Globus pallidus (tissue), 1 donor: ENCODE measurements at regions not wholly inside any gene's neighbourhood (a gene's known extent, or its start where the extent isn't known, plus 50 kb on each side); places are given as distances from the start of the nearest gene placed in this dataset.

ENCODE experiments used
- DNase-seq: peaks from one replicate; pipeline ENCODE4 v3.0.0-alpha.2; 2015; ENCODE audit warnings: low spot score

GRCh38 chr14:44712024-44712815, 205.1 kb upstream of the FSCB start:
- DNase-seq = no peak

- no peak for DNase-seq
Measured at GRCh38 chr14:44701563-44702263, 194.6 kb upstream of the FSCB start.

- no peak for DNase-seq
Measured at GRCh38 chr14:44700694-44701093, 193.6 kb upstream of the FSCB start.

GRCh38 chr14:44700184-44700583, 193.1 kb upstream of the FSCB start:
- no peak for DNase-seq

GRCh38 chr14:44699391-44699790, 192.3 kb upstream of the FSCB start:
- no peak for DNase-seq

- no peak for DNase-seq
Measured at GRCh38 chr14:44669496-44669895, 162.4 kb upstream of the FSCB start.

GRCh38 chr14:44663136-44663535, 156.1 kb upstream of the FSCB start:
- DNase-seq = no peak

GRCh38 chr14:44662250-44662891, 155.3 kb upstream of the FSCB start:
- DNase-seq = no peak

- no peak for DNase-seq
Measured at GRCh38 chr14:44658389-44658696, 151.3 kb upstream of the FSCB start.

- DNase-seq = peak; percentile 4
Measured at GRCh38 chr14:44657696-44658388, 150.8 kb upstream of the FSCB start.

- no peak for DNase-seq
Measured at GRCh38 chr14:44657203-44657602, 150.1 kb upstream of the FSCB start.

GRCh38 chr14:44654591-44654990, 147.5 kb upstream of the FSCB start:
- DNase-seq = no peak

GRCh38 chr14:44653641-44654040, 146.6 kb upstream of the FSCB start:
- DNase-seq = no peak

- no peak for DNase-seq
Measured at GRCh38 chr14:44652640-44653039, 145.6 kb upstream of the FSCB start.

GRCh38 chr14:44649061-44649460, 142.0 kb upstream of the FSCB start:
- peak; percentile 16 for DNase-seq

GRCh38 chr14:44640416-44640815, 133.3 kb upstream of the FSCB start:
- no peak for DNase-seq

GRCh38 chr14:44639781-44640385, 132.8 kb upstream of the FSCB start:
- no peak for DNase-seq

GRCh38 chr14:44634692-44635091, 127.6 kb upstream of the FSCB start:
- no peak for DNase-seq

- DNase-seq = no peak
Measured at GRCh38 chr14:44626423-44626822, 119.3 kb upstream of the FSCB start.

GRCh38 chr14:44625098-44625497, 118.0 kb upstream of the FSCB start:
- no peak for DNase-seq

- DNase-seq = no peak
Measured at GRCh38 chr14:44620121-44621019, 113.3 kb upstream of the FSCB start.
